ENCODE measurements at regions not wholly inside any gene's neighbourhood (a gene's known extent, or its start where the extent isn't known, plus 50 kb on each side); places are given as distances from the start of the nearest gene placed in this dataset.

- TF ChIP-seq CTCF (conservative IDR thresholded peaks at IDR 0.05; ENCODE audit: low read depth in 2 of 2) (no peak), EZH2 (IDR thresholded peaks at IDR 0.05; ENCODE audit: low read depth, unreplicated experiment) (no peak), REST (IDR thresholded peaks at IDR 0.05; ENCODE audit: unreplicated experiment) (no peak), POLR2AphosphoS5 (IDR thresholded peaks at IDR 0.05; ENCODE audit: low read depth) (no peak), JUNB (IDR thresholded peaks at IDR 0.05; ENCODE audit: unreplicated experiment) (no peak), ZNF114 (CRISPR knock-in tag; IDR thresholded peaks at IDR 0.05) (no peak), EZH2phosphoT487 (IDR thresholded peaks at IDR 0.05; ENCODE audit: unreplicated experiment) (no peak), CREB1 (CRISPR knock-in tag; IDR thresholded peaks at IDR 0.05; ENCODE audit: low read depth) (no peak), NANOG (IDR thresholded peaks at IDR 0.05; ENCODE audit: borderline replicate concordance) (no peak)
Observed at GRCh38 chr20:40521962-40522361, 167.1 kb downstream of the MAFB start.
